GM18909 (cell line): ENCODE measurements at regions not wholly inside any gene's neighbourhood (a gene's known extent, or its start where the extent isn't known, plus 50 kb on each side); places are given as distances from the start of the nearest gene placed in this dataset.

Experiments
- ATAC-seq: cut with Tn5 transposase; IDR thresholded peaks from one replicate; pipeline ENCODE4 v1.9.1; 2021; ENCODE audit warnings: mild to moderate bottlenecking; ENCODE audit not compliant: unreplicated experiment, poor library complexity

DNA sequence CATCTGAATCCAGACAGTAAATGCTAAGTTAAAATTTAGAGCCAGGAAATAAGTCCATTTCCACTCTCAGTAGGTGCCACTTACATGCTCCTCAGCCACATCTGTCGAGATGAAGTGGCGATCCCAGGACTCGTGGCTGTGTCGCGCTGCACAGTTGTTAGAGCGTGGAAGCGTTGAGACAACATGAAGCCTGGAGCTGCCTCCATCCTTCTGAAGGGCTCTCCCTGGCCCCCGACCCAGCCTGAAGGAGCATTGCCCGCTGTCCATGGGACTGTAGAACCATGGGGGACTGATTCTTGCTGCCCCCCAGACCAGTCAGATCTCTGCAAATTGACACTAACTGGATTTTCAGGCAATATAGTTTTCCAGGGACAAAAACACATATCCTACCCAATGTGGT lies 58.9 kb downstream of the IRX1 start:
- no peak for ATAC-seq

DNA sequence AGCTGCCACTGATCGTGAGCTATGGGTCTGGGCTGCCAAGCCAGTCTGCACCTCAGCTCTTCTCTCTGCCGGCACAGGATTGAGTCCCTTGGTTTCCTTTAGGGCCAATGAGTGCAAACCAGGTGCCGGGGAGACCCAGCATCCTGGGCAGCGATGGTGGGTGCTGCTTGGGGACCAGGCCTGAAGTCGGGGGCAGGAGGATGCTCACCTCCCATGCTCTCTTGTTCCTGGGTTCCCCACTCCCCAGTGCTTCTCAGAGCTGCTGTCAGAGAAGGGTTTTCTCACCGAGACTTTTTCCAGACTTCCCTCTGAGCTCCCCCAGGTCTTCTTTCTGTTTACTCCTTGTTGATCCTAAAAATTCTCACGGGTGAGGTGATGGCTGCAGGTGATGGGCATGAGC lies 61.2 kb downstream of the IRX1 start:
- no peak for ATAC-seq

DNA sequence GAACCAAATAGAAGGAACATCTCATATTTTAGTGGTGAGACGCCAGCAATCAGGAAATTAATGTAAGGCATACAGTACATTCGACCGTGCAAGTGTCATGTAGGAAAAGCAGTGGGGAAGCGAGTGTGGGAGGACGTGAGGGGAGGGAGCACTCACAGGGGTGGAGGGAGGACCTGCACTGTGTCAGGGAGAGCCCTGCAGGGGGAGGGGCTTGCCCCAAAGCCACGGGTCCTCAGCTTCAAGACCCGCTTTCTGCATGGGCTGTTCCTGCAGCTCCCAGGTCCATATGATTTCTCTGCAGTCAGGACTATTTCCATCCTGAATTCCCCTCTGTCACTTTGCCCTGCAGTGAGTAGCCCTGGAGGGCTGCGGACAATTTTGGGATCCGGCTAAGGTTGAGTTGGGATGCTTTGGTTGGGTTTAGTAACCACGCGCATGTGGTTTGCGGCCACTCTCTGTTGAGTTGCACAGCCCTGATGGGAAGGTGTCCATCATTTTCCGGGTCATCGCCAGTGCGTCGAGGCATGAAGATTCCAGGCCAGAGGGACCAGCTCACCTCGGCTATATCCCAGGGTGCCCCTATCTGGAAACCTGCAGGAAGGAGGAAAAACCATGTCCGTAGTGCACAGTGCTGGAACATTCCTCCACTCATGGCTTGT lies 61.9 kb downstream of the IRX1 start:
- ATAC-seq = no peak

GRCh38 chr5:3658929-3659328 lies 63.3 kb downstream of the IRX1 start:
- no peak for ATAC-seq

DNA sequence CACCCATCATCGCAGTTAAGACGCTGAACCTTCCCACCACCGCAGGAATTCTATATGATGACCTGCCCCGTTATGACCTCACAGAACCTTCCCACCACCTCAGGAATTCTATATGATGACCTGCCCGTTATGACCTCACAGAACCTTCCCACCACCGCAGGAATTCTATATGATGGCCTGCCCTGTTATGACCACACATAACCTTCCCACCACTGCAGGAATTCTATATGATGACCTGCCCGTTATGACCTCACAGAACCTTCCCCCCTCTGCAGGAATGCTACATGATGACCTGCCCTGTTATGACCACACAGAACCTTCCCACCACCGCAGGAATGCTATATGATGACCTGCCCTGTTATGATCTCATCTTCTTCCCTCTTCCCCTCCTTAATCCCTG lies 64.3 kb downstream of the IRX1 start:
- no peak for ATAC-seq

DNA sequence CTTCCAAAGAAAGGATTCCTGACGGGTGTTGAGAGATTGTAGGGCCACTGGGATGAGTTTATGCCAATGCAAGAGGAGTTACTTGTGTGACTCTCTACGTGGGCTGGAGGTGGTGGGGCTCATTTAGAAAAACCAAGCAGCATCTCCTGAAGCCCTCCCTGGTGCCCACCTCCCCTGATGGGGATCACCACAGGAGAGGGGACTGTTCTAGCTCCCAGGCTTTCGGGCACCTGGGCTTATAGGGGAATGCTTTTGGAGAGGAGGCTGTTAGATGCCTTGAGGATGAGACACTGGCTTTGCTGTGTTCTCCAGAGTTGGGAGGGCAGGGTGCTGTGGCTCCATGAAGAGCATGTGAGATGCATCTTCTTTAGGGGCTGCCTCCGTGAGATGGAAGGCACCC lies 65.0 kb downstream of the IRX1 start:
- no peak for ATAC-seq

- no peak for ATAC-seq
Observed at GRCh38 chr5:3661755-3662296, 66.2 kb downstream of the IRX1 start.

DNA sequence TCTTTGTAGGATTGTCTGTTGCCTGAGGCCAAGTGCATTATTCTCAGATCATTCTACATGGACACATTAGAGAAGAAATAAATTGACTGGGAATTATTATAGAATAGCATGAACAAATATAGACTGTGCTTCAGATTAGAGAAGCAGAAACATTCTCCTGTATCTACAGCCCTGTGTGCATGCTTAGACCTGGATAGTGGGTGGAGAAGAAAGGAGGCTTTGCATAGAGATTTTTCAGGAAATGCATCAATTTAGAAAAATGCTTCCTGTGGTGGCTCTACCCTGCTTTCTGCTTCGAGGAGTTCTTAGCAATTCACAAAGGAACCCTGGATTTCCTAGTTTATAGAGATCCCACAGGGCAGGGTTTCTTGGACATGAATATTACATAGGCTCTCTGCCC lies 66.7 kb downstream of the IRX1 start:
- ATAC-seq = no peak

GRCh38 chr5:3671337-3671736 lies 75.7 kb downstream of the IRX1 start:
- ATAC-seq = no peak

GRCh38 chr5:3678801-3679200 lies 83.2 kb downstream of the IRX1 start:
- ATAC-seq = no peak

DNA sequence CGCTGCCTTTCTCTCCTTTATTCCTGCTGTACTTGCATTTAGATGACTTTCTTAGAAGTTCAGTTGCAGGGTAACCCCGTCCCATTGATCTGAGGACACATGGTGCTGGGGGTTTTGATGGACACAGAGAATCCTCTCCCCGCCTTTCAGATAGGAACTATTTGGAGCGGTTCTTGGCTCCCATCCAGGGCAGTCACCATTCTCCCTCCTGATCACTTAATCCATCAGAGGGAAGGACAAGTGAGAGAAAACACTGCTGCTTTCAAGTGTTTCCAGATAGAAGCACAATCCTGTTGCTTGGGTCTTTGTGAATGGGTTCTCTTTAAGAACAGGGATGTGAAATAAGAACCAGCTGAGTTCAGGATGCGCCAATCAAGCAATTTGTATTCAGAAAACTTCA lies 85.2 kb downstream of the IRX1 start:
- ATAC-seq = no peak

DNA sequence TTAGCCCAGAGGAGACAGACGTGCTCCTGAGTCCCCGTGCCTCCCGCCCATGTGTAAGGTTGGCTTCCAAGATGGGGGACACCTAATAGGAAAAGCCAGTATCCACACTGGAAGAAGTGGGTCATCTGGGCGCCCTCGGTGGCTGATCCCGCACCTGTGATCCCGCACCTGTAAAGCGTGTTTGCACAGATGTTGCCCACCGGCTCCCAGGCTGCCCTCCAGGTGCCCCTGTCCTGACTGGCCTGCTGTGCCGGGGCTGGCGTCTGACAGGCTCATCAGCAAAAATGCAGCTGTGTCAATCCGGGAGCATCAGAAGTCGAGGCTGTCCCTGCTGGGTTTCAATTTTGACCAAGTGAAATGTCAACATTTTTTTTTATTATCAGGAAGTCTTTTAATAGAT lies 88.5 kb downstream of the IRX1 start:
- no peak for ATAC-seq

DNA sequence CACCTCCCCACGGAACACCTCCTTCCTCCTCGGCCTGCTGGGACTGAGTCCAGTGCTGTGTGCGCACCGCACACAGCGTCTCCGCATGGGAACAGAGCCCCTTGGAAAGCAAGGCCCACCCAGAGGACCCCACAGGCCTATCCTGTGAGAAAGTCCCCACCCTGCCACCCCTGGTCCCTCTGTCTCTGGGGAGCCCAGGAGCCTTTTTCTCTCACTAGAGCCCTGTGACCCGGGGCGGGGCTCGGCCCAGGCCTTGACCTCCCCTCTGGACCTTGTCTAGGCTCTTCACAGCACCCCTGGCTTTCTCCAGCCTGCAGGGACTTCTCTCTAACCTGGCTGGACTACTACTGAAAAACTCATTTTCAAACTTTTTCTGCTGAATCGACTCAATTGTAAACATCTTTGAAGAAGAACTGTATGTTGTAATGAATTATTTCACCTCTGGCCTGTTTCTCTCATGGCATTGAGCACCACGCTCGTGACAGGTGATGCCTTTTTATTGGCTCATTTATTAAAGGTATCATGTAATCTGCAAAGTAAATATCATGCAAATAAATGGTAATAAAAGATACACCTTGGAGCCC lies 89.2 kb downstream of the IRX1 start:
- no peak for ATAC-seq

DNA sequence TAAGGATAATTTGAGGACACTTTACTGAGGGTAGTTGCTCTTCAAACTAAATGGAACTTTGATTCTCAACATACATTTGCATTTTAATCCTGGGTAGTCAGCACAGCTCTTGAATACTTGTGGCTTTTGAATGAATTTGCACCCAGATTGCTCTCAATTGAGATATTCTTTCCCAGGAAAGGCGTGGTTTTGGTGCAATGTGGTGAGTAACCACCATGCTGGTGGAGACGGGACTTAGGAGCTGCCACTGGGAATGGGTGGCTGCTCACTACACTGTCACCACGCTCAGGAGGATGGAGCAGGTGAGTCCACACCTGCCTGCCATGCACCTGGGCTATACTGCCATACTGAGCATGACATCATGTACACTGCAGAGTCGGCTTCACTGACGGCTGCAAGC lies 99.2 kb downstream of the IRX1 start:
- ATAC-seq = no peak

DNA sequence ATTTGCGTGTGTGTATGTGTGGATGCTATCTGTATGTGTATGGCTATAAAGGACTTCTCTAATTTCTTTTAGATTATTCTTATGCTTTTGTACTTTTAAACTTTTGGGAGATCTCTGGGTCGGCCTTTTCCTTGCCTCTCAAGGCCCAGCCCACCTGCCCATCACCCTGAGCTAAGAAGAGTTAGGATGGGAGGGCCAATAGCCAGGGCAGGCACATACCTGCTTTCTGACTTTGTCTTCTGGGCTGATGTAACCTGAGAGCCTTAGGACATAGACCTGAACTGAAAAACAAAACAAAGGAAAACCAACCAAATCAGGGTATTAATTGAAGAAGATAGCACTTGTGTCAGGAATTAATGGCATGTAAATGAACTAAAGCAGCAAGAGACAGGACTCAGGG lies 100.2 kb downstream of the IRX1 start:
- no peak for ATAC-seq

DNA sequence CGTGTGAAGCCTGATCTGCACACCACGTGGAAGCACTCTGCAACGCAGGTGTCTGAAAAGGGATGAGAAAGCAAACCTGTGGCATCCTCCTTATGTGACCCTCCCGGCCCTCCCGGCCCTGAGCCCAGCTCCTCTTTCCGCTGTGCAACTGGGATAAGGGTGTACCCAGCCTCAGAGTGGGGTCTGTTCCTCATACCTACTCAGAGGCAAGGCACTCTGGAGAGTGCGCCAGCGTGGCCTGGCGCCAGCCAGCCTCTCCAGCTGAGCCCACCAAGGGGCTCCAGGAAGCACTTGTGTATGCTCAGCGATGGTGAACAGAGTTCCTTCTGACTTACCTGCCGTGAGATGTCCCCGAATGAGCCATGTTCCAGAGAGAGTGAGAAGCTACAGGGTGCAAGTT lies 102.8 kb downstream of the IRX1 start:
- ATAC-seq = no peak

DNA sequence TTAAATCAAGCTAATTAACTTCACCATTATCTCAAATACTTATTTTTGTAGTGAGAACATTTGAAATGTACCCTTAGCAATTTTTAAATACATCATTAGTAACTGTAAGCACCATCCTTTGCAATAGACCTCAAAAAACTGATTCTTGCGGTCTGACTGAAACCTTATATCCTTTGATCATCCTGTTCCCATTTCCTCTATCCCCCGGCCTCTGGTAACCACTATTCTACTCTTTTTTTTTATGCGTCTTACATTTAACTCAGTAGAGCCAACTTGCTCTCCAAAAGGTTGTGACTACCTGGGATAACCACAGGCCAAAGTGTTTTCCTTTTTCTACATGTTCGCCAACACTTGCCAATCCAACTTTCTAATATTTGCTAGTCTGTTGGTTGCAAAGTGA lies 106.1 kb downstream of the IRX1 start:
- ATAC-seq = no peak

GRCh38 chr5:3704661-3705060 lies 109.0 kb downstream of the IRX1 start:
- ATAC-seq = no peak

DNA sequence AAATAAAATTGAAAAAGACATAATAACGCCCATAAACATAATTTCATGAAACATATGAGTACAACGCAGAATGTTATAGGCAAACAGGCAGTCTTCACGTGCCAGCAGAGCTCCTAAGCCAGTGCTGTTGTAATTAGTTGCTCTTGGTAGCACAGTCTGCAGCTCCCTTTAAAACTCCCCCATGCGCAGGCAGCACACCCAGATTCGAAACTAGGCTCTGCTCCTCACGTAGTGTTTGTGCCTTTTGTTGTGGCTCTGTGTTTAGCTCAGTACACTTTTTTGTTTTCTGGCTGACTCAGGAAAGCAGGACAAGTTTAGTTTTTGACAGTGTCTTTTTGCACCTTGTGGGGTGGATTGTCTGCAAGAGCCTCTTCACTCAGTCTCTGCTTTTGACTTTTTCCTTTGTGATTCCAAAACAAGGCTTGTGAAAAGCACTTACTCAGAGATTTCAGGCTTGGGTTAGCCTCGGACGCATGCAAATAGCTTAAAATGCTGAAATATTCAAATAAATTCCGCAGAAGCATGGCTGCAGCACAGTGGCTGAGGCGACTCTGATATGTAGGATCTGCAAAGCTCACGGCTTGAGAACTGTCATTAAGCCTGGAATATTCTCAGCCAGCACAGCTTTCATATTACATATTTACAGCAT lies 113.6 kb downstream of the IRX1 start:
- ATAC-seq = no peak

- ATAC-seq = no peak
Observed at GRCh38 chr5:3709717-3710348, 114.2 kb downstream of the IRX1 start.

DNA sequence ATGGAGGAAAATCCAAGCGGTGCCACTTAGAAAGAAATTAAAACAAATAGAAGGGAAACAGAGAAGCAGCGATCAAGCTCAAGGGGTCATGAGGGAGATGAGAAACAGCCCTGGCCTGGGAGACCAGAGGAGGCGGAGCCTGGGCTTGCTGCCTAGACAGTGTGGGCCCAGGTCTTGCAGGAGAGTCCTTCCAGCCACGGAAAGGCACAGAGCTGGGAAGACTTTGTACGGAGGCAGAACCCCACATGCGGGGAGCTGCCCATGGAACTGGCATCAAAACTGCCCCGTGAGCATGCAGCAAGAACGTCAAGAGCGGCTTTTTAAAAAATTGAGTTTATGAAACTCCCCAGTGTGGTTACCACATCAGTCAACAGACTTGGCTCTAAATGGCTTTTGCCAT lies 119.4 kb downstream of the IRX1 start:
- no peak for ATAC-seq
